Esophagus mucosa (tissue), 1 donor: ENCODE measurements at regions not wholly inside any gene's neighbourhood (a gene's known extent, or its start where the extent isn't known, plus 50 kb on each side); places are given as distances from the start of the nearest gene placed in this dataset.
"Not testable (repeated sequence)": the region's sequence is repeated elsewhere in the genome, so short reads cannot be mapped to it uniquely, and the experiment has no call there.

ENCODE experiments used
- ATAC-seq: fragments of 200-7000 bp; cut with Tn5 transposase; one replicate; pipeline ENCODE4 v1.9.1; 2020
- donor health status: DM: yes; HTN: yes; CAD: no.

DNA sequence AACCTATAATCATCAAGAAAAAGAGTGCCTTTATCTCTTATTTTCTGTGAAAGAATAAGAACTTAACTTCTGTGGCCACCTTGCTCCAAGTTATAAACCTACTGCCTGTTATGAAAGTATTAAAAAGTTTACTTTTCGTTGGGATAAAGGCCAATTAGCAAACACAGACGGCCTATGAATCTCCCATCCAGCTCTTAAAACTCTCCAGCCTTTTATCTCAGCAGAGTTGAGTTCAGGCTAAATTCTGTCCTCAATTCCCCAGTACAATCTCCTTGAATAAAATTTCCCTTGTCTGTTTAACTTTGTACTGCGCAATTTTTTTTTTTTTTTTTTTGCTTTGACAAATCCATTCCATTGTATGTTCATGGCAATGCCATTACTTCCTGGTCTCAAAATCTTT, 1058.4 kb downstream of the SLITRK5 start:
- ATAC-seq, result no peak

DNA sequence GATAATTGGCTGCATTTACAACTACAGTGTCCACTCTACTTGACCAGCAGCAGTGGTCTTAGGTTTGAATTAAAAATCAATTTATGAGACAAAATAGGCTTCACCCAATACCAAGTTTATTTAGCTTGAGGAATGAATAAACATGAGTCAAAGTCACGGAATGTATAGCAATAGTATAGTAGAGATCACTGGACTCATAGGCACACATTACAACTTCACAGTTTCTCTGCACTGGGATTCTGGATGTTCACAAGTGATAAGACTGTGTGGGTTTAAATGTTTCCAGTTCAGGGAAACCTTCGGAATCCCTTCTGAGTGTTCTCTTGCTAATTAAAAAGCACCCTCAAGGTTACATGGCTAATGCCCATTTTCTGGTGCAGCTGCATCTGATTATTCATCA, 1064.9 kb downstream of the SLITRK5 start:
- ATAC-seq, result no peak

DNA sequence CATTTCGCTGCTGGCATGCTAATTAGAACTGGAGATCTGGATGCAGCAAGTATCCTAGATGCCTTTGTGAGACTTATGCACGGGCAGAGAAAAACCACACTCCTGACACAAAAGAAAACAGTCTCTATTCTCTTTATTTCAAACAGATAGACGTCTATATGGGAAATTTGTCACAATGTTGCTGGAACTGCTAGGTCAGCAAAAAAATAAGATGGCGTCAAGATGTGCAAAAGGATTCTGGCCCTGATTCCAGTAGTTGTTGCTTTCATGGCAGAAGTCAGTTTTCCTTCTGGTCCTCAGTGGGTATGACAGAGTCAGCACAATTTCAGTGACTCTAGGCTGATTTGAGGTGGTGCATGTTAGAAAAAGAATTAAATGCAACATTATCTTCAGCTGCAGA, 1068.0 kb downstream of the SLITRK5 start:
- ATAC-seq, result no peak

DNA sequence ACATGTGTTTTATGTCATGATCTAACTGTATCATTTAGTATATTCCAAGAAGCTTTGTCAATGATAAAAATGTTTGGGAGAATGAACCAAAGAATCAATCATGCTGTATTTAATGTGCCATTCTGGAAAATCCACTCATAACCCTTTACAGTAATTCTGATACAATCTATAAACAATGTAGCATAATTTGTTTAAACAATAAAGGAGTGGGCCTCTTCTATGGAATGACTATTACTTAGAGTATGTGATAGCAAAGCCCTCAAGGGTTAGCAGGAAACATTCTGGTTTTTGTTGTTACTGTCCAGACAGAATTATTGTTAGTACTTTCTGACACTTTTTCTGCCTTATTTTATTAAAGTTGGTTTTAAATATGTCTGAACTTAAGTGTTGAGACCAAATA, 1073.1 kb downstream of the SLITRK5 start:
- no peak for ATAC-seq

DNA sequence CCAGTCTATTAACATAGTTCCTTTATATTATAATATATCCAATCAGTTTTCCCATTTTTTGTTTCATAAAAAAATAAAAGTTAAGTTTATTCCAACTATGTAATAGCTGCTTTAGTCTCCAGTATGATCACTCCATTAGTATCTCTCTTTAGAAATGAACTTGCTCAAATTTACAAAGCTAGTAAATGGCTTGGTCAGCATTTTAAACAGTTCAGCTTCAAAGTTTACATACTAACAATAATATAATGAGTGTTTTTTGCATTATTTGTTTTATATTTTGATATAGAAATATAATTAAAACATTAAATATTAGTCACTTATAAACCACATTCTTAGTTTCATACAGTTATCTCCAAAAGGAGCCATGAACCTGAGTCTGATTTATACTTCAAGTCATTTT, 1073.8 kb downstream of the SLITRK5 start:
- ATAC-seq, result no peak

DNA sequence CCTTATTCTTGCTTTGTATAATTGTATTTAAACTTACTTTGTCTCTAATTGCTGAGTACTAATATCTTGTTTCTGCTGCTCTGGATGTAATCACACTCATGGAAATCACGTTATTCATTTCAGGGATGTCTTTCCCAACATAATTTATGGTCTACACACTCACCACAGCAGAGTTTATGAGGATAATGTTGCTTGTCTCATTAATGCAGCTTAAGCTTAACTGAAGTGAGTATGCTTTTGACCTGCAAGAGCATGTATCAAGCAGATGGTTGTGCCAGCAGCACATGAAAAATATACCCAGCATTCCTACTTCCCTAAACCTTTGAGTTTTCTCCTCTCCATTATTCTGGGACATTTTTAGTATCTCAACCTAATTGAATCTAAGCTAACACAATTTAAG, 1080.9 kb downstream of the SLITRK5 start:
- no peak for ATAC-seq

DNA sequence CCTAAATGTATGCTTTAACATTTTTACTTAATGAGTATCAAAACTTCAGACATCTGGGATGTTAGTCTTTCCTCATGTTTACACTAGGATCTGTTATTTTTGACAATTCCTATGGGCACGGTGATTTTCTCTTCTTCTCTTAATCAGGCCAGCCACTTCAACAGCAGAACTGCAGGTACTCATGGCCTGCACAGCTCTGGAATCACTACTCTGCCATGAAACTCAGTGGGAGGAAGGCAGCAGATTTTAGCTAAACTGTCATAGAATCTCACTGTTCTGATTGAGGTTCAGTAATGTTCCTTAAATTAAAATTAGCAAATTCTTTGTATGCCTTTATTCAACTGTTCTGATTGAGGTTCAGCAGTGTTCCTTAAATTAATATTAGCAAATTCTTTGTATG, 1083.0 kb downstream of the SLITRK5 start:
- no peak for ATAC-seq

DNA sequence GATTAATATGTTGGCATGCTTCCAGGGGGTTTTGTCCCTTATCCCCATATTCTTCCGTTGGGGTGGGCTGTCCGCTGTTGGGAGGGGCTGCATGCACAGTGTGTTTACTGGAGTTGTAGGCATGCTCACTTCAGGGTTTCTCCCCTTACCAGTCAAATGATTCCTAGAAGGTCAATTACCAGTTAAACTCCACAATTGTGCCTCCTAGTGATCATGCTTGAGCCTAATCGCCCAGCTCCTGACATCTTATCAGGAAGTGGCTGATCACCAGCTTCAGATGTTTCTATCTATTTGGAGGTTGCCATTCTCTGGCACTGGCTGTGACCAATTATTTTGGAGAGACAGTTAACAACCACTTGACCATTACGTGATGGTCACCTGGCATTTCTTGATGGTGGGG, 1090.0 kb downstream of the SLITRK5 start:
- ATAC-seq, result no peak

DNA sequence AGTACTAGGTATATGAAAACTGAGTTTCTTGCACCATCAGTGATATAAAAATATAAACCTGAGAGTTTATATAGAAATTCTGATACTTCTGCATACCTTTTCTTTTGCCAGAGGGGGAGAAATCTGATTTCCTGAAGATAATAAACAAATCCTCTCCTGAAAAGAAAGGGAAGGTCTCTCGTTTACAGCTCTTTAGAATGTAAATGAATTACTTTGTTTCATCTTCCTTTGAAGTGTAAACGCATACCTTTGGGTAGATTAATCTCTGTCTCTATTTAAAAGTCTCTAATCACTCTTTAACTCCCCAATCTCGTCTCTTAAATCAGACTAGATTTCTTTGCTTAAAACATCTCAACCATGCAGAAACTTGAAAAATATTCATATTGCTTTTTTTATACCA, 1092.9 kb downstream of the SLITRK5 start:
- ATAC-seq, result no peak

DNA sequence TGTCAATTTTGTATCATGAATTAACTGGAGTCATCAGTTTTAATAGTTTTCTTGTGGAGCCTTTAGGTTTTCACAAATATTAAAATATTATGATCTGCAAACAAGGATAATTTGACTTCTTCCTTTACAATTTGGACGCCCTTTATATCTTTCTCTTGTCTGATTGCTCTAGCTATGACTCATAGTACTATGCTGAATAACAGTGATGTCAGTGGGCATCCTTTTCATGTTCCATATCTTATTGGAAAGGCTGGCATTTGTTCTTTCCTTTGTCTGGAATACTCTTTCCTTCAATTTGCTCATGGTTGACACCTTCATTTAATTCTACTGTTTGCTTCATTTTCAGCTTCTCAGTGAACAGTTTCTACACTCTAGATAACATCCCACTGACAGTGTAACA, 1129.3 kb downstream of the SLITRK5 start:
- no peak for ATAC-seq

DNA sequence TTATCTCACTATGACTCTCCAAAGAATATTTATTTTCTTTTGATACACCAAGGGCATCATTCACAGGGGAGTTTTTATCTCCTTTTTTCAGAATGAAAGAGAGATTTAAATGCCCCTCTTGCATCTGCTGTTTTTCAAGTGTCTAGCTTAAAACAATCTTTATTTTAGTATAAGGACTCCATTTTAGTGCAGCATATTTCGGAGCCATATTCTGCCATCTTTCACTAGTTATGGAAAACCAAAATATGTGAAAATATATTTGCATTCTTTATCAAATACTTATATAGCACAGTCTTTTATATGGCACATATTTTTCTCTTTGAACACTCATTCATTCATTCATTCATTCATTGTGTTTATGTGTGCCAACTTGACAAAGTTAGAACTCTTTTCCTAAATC, 1130.2 kb downstream of the SLITRK5 start:
- no peak for ATAC-seq

DNA sequence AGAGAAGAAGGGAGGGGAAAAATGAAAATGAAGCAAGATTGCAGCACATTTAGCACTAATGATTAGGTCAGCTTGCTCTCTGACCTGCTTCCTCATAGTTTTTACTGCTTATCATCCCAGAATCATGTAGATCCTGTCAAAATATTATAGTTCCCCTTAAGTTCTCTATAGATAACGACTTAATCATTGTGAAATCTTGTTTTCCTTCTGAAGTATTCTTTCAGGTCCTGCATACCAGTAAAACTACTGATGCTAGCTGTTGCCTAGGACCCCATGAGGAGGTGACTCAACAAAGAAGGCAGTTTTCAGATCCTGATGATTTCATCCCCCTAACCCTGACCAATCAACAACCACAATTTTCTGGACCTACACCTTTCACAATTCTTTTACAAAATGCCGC, 1131.7 kb downstream of the SLITRK5 start:
- no peak for ATAC-seq

DNA sequence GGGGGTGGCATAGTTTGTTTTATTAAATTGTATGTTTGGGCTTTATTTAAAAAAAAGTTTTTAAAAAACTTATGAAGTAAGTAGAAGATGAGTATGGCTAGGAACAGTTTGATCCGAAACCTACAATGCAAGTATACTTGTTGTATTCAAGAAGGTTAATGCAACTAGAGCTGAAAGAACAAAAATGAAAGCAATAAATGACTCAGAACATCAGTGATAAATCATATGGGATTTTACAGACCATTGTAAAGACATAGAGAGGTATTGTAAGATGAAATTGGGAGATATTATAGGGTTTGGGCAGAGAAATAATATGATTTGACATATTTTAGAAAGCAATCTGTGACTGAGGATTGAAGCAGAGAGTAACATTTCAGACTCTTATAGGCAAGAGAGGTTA, 1135.3 kb downstream of the SLITRK5 start:
- no peak for ATAC-seq

DNA sequence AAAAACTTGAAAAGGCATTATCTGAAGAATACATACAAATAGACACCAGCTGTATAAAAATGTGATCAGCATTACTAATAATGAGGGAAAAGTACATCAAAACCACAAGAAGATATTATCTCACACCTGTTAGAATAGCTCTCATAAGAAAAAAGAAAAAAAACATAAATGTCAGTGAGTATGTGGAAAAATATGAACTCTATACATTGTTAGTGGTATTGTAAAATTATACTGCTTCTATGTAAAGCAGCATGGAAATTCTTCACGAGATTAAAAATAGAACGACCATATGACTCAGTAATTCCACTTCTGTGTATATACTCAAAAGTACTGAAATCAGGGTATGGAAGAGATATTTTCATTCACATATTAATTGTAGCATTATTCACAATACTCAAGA, 1146.4 kb downstream of the SLITRK5 start:
- no peak for ATAC-seq

DNA sequence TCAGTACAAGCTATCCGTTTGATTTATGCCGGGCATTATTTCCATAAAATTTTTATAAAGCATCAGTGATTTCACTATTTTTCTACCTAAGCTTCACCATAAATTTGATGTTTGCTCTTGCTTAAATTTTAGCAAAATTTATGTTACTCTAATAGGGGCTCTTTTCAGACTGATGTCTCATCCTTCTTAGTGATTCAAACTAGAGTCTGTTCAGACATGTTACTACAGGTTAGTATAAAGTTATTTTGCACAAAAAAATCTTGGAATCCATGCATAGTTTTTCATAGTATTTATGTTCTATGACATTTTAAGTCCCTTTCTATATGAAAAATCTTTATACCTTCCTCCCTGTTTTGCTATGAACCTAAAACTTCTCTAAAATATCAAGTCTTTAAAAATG, 1151.9 kb downstream of the SLITRK5 start:
- ATAC-seq, result no peak

DNA sequence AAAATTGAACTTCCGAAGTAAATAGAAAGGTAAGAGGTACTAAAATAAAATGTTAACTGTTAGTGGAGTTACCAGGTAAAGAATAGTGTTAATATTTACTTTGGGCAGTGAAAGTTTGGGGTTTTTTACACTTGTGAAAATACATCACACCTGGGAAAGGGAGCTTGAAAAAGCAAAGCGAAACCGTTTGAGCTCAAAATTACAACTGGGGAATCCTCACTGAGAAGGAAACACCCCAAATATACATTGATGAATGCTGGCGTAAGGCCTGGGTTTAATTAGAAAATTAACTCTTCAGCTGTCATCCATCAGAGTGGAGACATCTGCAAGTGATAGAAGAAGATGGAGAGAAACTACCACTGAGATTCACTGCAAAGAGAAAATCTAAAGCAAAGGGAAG, 1153.0 kb downstream of the SLITRK5 start:
- ATAC-seq, result no peak

DNA sequence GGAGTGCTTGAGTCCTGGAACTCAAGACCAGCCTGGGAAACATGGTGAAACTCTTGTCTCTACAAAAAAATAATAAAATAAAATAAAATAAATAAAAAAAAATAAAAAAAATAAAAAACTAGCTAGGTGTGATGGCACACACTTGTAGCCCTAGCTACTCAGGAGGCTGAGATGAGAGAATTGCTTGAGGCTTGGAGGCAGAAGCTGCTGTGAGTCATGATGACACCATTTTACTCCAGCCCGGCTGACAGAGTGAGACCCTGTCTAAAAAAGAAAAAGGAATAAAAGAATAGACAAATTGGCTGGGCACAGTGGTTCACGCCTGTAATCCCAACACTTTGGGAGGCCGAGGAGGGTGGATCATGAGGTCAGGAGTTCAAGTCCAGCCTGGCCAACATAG, 1168.9 kb downstream of the SLITRK5 start:
- no peak for ATAC-seq

DNA sequence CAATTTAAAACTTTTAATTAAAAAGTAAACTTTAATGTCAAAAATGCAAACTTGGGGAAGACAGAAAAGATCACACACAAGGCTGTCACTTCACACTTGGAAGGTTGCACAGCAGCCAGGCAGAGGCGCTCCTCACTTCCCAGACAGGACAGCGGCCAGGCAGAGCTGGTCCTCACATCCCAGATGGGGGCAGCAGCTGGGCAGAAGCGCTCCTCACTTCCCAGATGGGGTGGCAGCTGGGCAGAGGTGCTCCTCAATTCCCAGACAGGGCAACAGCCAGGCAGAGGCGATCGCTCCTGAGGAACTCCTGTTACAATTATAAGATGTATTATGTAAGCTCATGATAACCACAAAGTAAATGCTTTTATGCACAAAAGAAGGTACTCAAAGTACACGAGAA, 1181.1 kb downstream of the SLITRK5 start:
- not testable (repeated sequence) for ATAC-seq

DNA sequence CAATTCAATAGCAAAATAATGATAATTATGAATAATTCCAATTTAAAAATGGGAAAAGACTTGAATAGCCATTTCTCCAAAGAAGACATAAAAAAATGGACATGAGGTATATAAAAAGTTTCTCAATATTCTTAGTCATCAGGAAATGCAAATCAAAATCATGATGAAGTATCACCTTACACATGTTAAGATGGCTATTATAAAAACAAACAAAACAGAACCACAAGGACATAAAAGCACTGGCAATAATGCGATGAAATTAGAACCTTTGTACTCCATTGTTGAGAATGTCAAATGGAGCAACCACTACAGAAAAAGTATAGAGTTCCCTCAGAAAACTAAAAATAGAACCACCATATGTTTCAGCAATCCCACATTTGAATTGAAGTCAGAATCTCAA, 1186.1 kb downstream of the SLITRK5 start:
- ATAC-seq, result no peak

DNA sequence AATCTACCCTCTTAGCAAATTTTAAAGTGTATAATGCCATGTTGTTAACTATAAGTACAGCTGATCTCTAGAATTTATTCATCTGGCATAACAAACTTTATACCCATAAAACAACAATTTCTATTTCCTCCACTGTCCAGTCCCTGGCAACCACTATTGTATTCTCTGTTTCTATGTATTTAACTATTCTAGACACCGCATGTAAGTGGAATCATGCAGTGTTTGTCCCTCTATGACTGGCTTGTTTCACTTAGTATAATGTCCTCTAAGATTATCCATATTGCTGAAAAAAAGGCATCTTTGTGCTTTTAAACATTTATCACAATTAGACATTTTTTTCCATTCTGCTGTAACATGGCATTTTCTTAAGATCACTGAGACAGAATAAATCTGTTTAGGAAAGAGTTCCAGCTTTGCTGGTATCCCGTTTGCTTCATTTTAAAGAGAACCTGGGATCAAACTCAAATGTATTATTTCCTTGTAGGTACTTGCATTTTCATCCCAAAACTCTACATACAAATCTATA, 1191.0 kb downstream of the SLITRK5 start:
- ATAC-seq, result no peak

DNA sequence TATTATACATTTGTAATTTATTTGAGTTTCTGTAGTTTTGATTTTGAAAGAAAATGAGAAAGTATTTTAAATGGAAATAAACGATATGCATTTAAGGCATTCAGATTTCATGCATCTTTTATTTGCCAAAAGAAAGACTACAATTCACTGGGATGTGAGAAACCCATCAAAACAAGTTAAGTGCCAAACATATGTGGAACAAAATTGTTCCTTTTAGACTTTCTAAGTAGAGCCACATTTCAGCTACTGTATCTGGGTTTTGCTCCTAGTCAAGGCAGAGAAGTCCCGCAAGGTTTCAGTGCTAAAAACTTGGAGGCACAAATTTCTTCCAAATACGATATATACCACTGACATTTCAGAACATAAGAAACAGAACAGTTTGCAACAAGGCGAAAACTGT, 1191.9 kb downstream of the SLITRK5 start:
- ATAC-seq, result no peak

DNA sequence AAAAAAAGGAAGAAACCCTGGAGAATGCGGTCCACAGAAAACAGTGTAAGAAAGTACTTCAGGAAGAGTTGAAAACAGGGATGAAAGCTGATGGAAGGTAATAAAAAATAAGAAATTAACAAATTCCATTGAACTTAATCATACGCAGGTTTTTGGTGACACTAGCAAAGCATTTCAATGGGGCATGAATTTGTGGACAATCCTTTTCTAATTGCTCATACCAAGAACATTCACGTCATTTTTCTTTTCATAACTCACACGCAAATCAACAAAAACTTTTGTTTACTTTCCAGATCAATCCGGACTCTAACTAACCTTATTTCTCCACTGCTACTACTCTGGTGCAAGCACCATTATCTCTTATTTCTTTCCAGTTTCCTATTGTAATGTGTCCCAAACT, 1195.0 kb downstream of the SLITRK5 start:
- no peak for ATAC-seq

DNA sequence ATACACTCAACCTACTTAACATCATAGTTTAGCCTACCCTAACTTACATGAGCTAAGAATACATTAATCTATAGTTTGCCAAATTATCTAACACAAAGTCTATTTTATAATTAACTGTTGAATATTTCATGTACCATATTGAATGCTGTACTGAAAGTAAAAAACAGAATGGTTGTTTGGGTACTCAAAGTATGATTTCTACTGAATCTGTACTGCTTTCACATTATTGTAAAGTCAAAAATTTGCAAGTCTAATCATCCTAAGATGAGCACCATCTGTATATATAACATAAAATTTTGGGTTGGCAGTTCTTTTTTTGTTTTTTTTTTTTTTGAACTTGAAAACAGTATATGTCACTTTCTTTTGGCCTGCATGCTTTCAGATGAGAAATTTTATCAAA, 1212.6 kb downstream of the SLITRK5 start:
- ATAC-seq, result no peak

DNA sequence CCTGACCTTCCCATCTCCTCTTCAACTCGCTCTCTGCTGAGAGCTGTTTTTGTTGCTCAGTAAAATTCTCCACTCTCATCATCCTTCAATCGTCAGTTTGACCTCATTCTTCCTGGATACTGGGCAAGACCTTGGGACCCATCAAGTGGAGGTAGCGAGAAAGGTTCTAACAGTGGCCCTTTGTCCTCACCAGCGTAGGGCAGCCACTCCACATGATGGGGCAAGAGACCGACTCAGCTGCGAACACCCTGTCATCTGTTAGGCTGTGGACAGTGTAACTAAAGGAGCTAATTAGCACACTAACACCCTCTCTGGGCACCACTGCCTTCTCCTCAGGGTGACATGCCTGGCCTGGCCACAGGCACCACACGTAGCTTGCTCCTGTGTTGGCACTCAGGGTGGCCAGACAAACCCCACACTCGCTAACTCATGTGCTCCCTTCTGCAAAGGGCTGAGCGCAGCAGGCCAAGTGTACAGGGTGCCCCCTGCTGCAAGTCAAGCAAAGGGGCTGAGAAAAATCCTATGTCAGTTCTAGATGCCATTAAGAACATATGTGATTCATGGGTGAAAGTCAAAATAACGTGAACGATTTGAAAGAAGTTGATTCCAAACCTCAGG, 1216.0 kb downstream of the SLITRK5 start:
- no peak for ATAC-seq

DNA sequence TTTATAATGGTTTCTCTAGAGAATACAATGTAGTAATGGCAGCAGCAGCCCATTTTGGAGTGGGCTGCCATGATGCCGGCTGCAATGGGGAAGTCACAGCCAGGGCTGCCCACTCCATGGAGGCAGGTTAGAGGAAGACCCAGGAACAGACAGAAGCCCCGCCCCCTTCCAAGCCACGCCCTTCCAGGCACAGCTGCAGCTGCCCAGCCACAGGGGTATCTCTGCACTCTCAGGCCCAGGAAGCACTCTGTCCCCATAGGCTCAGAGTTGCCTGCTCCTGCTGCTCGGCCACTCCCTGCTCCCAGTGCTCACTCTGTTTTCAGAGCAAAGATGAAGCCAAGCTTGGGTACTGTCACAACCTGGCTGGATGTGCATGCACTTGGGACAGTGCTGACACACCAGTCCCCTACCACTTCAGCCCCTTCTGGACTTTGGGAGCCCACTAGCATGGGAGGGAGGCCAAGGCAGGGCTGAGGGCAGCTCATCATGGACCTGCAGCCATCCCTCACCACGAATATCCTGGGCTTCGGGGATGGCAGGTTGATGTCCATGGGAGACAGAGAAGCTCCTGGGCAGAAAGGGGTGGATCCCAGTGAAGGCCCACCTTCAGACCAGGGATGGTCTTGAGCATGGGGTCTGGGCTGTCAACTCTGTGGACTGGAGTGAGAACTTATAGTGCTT, 1224.2 kb downstream of the SLITRK5 start:
- no peak for ATAC-seq
